ENCODE measurements at regions not wholly inside any gene's neighbourhood (a gene's known extent, or its start where the extent isn't known, plus 50 kb on each side); places are given as distances from the start of the nearest gene placed in this dataset.

DNA sequence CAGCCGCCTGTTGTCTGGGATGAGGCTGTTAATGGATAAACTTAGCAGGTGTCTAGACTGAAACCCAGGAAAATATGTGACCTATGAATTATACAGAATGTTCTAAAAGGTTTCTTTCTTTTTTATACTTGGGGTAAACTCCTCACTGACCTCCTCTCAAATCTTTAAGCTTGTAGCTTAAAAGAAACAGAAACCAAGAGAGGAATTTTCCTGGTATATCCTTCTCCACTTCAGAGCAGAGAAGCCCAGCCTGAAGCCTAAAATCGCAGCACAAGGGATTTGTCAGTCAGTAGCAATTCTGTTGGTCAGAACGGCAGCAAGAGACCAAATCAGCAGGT lies 99.4 kb upstream of the RIPOR2 start:
- TF ChIP-seq TAF1 (IDR thresholded peaks at IDR 0.05; ENCODE audit: borderline replicate concordance, insufficient read depth, low read length), result no peak

DNA sequence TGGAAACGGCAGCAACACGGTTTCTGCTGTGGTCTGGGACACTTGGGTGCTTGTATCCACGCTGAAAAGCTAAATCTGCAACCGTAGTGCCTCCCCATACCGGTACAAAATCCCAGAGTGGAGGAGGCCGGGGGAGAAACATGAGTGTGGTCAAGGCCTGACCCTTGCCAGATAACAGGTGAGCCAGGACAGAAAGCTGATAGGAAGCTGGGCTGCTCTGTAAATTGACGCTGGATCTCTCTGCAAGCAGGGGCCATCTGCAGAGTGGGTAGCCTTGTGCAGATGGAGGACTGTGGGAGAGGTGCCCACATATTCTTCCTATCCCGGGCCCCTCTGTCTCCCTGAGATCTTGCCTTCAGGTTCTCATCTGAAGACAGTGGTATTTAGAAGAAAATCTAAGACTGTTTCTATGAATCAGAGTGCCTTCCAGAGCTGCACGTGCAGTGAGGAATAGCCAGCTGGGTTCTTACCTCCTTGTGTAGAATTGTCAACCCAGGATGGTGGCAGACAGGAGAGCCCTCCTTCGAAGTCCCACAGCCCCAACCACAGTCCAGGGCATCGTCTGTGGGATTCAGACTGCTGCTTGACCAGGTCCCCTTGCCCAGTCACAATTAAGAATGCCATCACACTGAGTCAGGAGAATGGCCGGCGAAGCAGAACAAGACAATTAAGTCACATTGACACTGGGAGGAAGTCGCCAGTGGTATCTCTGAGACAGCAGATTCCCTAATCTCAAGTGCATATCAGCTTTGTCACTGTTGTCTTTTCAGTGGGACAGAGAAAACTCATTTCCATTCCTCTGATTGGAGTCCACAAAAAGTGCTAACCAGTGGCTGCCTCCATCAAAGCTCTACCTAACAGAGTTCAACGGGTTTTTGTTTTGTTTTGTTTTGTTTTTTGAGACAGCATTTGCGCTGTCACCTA lies 100.0 kb upstream of the RIPOR2 start:
- TF ChIP-seq, protein P1, sequence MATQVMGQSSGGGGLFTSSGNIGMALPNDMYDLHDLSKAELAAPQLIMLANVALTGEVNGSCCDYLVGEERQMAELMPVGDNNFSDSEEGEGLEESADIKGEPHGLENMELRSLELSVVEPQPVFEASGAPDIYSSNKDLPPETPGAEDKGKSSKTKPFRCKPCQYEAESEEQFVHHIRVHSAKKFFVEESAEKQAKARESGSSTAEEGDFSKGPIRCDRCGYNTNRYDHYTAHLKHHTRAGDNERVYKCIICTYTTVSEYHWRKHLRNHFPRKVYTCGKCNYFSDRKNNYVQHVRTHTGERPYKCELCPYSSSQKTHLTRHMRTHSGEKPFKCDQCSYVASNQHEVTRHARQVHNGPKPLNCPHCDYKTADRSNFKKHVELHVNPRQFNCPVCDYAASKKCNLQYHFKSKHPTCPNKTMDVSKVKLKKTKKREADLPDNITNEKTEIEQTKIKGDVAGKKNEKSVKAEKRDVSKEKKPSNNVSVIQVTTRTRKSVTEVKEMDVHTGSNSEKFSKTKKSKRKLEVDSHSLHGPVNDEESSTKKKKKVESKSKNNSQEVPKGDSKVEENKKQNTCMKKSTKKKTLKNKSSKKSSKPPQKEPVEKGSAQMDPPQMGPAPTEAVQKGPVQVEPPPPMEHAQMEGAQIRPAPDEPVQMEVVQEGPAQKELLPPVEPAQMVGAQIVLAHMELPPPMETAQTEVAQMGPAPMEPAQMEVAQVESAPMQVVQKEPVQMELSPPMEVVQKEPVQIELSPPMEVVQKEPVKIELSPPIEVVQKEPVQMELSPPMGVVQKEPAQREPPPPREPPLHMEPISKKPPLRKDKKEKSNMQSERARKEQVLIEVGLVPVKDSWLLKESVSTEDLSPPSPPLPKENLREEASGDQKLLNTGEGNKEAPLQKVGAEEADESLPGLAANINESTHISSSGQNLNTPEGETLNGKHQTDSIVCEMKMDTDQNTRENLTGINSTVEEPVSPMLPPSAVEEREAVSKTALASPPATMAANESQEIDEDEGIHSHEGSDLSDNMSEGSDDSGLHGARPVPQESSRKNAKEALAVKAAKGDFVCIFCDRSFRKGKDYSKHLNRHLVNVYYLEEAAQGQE (IDR thresholded peaks at IDR 0.05; ENCODE audit: insufficient read depth in 1 of 2, low read depth in 2 of 2, low read length in 2 of 2), result no peak

DNA sequence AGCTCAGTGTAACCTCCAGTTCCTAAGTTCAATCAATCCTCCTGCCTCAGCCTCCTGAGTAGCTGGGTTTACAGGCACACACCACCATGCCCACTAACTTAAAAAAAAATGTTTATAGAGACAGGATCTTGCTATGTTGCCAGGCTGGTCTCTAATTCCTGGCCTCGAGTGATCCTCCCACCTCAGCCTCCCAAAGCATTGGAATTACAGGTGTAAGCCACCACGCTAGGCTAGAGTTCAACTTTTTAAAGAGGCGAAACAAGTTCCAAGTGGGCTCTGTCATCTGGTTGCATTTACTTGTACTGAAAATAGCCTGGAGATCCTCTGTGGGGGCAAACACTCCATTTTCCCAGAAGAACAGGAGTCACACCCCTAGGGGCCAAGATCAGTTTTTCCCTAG lies 100.7 kb upstream of the RIPOR2 start:
- TF ChIP-seq, protein P1 (IDR thresholded peaks at IDR 0.05; ENCODE audit: insufficient read depth in 1 of 2, low read depth in 2 of 2, low read length in 2 of 2), result no peak
- TF ChIP-seq FOXP2 (optimal IDR thresholded peaks at IDR 0.05; ENCODE audit: borderline replicate concordance, extremely low read depth, extremely low read length, insufficient read depth), result no peak
- TF ChIP-seq POLR2AphosphoS5 (IDR thresholded peaks at IDR 0.05; ENCODE audit: low read depth, low read length), result no peak
- no peak for TF ChIP-seq TAF1 (IDR thresholded peaks at IDR 0.05; ENCODE audit: borderline replicate concordance, insufficient read depth, low read length)
- no peak for TF ChIP-seq SIN3A (IDR thresholded peaks at IDR 0.05; ENCODE audit: borderline replicate concordance, insufficient read depth, low read length)

DNA sequence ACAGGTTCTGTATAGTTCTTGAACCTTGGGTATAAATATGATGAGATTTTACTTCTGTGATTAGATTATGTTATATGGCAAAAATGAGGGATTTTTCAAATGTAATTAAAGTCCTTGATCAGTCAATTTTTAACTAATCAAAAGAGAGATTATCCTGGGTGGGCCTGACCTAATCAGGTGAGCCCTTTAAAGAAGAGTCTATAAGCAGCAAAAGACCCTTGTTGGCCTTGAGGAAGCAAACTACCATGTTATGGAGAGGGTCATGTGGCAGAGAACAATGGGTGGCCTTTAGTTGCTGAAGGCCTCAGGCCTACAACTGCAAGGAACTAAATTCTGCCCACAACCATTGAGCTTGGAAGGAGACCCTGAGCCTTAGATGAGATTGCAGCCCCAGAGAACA lies 102.5 kb upstream of the RIPOR2 start:
- TF ChIP-seq TAF1 (IDR thresholded peaks at IDR 0.05; ENCODE audit: borderline replicate concordance, insufficient read depth, low read length), result no peak
- no peak for TF ChIP-seq SIN3A (IDR thresholded peaks at IDR 0.05; ENCODE audit: borderline replicate concordance, insufficient read depth, low read length)
- TF ChIP-seq POLR2AphosphoS5 (IDR thresholded peaks at IDR 0.05; ENCODE audit: low read depth, low read length), result no peak
- TF ChIP-seq, protein P1 (IDR thresholded peaks at IDR 0.05; ENCODE audit: insufficient read depth in 1 of 2, low read depth in 2 of 2, low read length in 2 of 2), result no peak
- no peak for TF ChIP-seq FOXP2 (optimal IDR thresholded peaks at IDR 0.05; ENCODE audit: borderline replicate concordance, extremely low read depth, extremely low read length, insufficient read depth)

DNA sequence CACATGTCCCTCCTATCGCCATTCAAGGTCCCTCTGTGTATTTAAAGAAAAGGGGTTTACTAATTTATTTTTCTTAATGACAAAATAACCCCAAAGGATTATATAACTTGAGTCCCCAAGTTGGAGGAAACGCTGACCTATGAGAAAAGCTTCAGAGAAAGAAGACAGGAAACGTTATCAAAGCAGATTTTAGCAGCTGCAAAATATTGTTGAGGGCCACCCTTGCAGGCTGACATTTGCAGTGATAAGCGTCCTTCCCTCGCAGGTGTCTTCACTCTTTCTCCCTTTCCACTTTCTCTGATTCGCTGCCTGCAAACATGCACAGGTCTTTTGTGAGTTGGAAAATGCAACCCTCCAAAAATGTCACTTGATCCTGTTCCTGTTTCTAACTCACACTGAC lies 103.2 kb upstream of the RIPOR2 start:
- TF ChIP-seq, protein P1 (IDR thresholded peaks at IDR 0.05; ENCODE audit: insufficient read depth in 1 of 2, low read depth in 2 of 2, low read length in 2 of 2), result no peak
- TF ChIP-seq TAF1 (IDR thresholded peaks at IDR 0.05; ENCODE audit: borderline replicate concordance, insufficient read depth, low read length), result no peak
- no peak for TF ChIP-seq SIN3A (IDR thresholded peaks at IDR 0.05; ENCODE audit: borderline replicate concordance, insufficient read depth, low read length)
- no peak for TF ChIP-seq FOXP2 (optimal IDR thresholded peaks at IDR 0.05; ENCODE audit: borderline replicate concordance, extremely low read depth, extremely low read length, insufficient read depth)
- no peak for TF ChIP-seq POLR2AphosphoS5 (IDR thresholded peaks at IDR 0.05; ENCODE audit: low read depth, low read length)
